Breast epithelium (tissue), 3 donors: ENCODE measurements at regions not wholly inside any gene's neighbourhood (a gene's known extent, or its start where the extent isn't known, plus 50 kb on each side); places are given as distances from the start of the nearest gene placed in this dataset.

Source experiments
- CTCF ChIP-seq, 3 donors: fragments of 450-650 bp; IDR thresholded peaks; one replicate each; pipeline ENCODE4 v1.5.1; 2016 to 2017; ENCODE audit warnings: antibody characterized with exemption in 3 of 3, mild to moderate bottlenecking in 3 of 3, moderate library complexity in 3 of 3
- POLR2A ChIP-seq: fragments of 450-650 bp; IDR thresholded peaks from one replicate; pipeline ENCODE4 v1.6.1; 2016; ENCODE audit warnings: antibody characterized with exemption, mild to moderate bottlenecking, moderate library complexity
- POLR2AphosphoS5 ChIP-seq, 3 donors: sonication (generic); formaldehyde crosslinking; IDR thresholded peaks; one replicate each; pipeline ENCODE4 v1.6.1; 2017; ENCODE audit warnings: antibody characterized with exemption in 3 of 3

DNA sequence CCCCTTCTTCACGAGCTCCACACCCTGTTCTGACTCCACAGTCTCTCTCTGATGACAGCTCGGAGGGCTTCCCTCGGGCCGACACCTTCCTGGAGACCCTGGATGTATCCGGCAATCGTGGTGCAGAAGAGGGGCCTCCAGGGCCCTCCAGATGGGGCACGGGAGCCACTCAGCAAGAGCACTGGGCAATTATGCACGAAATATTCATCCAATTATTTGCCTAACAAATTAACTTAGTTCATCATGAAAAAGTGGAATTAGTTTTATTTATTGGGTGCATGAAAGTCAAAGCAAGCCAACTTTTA is 277.3 kb upstream of the HDAC4 start:
- TF ChIP-seq CTCF (IDR thresholded peaks at IDR 0.05) (no peak), POLR2A (no peak), POLR2AphosphoS5 (IDR thresholded peaks at IDR 0.05) (no peak)
